Chondrocyte (in vitro differentiated cells): ENCODE measurements at regions not wholly inside any gene's neighbourhood (a gene's known extent, or its start where the extent isn't known, plus 50 kb on each side); places are given as distances from the start of the nearest gene placed in this dataset.
A peak's percentile ranks its signal among the peaks of the same experiment; 100 is the strongest.

Source experiments
- DNase-seq: peaks from one replicate; pipeline ENCODE4 v3.0.0; 2021; ENCODE audit warnings: mixed read lengths, low spot score
- H3K27ac Mint-ChIP-seq: one replicate; pipeline ENCODE4 v1.8.0; 2021; ENCODE audit warnings: mild to moderate bottlenecking, moderate library complexity, mixed read lengths; ENCODE audit not compliant: unreplicated experiment
- H3K27me3 Mint-ChIP-seq: 2 replicates; pipeline ENCODE4 v1.8.0; 2021; ENCODE audit warnings: low read depth, mixed read lengths
- H3K36me3 Mint-ChIP-seq: 2 replicates; pipeline ENCODE4 v1.8.0; 2021; ENCODE audit warnings: low read depth, mixed read lengths
- H3K4me1 Mint-ChIP-seq: 2 replicates; pipeline ENCODE4 v1.8.0; 2021; ENCODE audit warnings: low read depth, mild to moderate bottlenecking, mixed read lengths
- H3K4me3 Mint-ChIP-seq: one replicate; pipeline ENCODE4 v1.8.0; 2021; ENCODE audit warnings: mild to moderate bottlenecking, moderate library complexity, mixed read lengths; ENCODE audit not compliant: unreplicated experiment
- H3K9me3 Mint-ChIP-seq: 2 replicates; pipeline ENCODE4 v1.8.0; 2021; ENCODE audit warnings: low read depth, mixed read lengths
- TF ChIP-seq, protein P1 (sequence below): fragments of 200-600 bp; sonication (generic); IDR thresholded peaks from 2 replicates; pipeline ENCODE4 v1.5.0; 2021; ENCODE audit warnings: antibody characterized with exemption, mild to moderate bottlenecking, moderate library complexity

DNA sequence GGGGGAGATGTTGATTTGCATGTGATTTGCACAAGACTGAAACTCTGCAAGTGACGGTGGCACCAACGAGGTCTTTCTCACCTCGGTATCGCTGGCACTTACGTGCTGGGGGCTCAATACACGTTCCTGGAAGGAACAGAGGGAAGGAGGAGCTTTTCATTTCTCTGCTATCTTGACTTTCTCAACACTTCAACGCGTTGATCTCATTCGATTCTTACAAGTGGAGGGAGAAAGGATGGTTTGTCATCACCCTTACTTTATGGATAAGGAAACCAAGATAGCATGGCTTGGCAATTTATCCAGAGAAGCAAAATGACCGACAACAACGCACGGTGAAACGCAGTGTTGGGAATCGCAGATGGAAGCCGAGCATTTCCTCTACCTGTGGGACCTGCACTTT, 87.3 kb upstream of the RFLNA start:
- no peaks in the 10 kb centered on the region for H3K4me1 Mint-ChIP-seq
- no peaks in the 10 kb centered on the region for H3K36me3 Mint-ChIP-seq
- H3K27ac Mint-ChIP-seq = no peak overlapping the region
- H3K27me3 Mint-ChIP-seq = peaks cover 10% of the 10 kb centered on the region
- DNase-seq = no peak
- H3K4me3 Mint-ChIP-seq = no peak overlapping the region
- H3K9me3 Mint-ChIP-seq = peaks cover 9% of the 10 kb centered on the region
- TF ChIP-seq, protein P1, sequence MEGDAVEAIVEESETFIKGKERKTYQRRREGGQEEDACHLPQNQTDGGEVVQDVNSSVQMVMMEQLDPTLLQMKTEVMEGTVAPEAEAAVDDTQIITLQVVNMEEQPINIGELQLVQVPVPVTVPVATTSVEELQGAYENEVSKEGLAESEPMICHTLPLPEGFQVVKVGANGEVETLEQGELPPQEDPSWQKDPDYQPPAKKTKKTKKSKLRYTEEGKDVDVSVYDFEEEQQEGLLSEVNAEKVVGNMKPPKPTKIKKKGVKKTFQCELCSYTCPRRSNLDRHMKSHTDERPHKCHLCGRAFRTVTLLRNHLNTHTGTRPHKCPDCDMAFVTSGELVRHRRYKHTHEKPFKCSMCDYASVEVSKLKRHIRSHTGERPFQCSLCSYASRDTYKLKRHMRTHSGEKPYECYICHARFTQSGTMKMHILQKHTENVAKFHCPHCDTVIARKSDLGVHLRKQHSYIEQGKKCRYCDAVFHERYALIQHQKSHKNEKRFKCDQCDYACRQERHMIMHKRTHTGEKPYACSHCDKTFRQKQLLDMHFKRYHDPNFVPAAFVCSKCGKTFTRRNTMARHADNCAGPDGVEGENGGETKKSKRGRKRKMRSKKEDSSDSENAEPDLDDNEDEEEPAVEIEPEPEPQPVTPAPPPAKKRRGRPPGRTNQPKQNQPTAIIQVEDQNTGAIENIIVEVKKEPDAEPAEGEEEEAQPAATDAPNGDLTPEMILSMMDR = no peak

DNA sequence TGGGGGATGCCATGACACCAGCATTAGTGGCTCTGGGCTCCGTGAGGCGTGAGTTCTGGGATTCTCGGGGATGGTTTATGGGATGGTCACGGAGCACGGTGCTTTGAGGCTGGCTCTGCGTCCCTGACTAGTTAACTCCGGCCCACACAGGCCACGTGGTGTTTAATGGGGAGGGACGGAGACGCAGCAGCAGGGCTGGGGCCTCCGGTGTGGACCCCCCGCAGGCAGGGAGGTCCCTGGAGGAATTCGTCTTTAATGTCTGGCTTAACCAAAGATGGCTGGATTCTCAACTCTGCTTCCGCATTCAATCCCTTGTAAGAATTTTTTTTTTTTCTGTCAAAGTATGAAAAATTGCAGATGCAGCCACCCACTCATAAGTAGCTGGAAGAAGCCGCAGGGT, 86.4 kb upstream of the RFLNA start:
- no peak overlapping the region for H3K27ac Mint-ChIP-seq
- H3K4me3 Mint-ChIP-seq = no peak overlapping the region
- H3K36me3 Mint-ChIP-seq = no peaks in the 10 kb centered on the region
- H3K9me3 Mint-ChIP-seq = peaks cover 12% of the 10 kb centered on the region
- peak; percentile 38 for DNase-seq
- H3K27me3 Mint-ChIP-seq = peaks cover 10% of the 10 kb centered on the region
- TF ChIP-seq, protein P1 = no peak
- no peaks in the 10 kb centered on the region for H3K4me1 Mint-ChIP-seq

DNA sequence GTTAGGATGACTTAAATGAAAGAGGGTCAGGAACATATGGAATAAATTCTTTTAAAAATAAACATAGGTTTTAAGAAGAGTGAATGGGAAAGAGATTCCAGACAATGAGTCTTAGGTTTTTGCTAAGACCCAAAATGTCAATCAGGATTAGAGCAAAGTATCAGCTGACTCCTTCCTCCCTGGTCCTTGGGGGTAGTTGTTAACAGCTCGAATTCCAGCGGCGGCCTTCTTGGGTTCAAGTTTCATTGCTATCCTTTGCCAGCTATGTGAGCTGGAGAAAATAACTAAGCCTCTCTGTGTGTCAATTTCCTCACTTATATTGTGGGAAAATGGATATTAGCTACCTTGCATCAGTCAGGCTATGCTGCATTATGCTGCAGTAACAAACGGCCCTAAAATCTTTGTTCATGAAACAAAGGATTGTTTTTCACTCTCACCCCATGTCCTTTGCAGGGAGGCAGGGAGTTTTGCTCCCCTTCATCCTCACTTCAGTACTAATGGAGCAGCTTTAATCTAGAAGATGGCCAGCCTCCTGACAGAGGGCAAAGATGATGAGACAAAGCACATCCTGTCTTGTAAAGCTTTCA, 83.8 kb upstream of the RFLNA start:
- Mint-ChIP-seq H3K36me3 (peaks cover 7% of the 10 kb centered on the region), H3K9me3 (peaks cover 15% of the 10 kb centered on the region), H3K27me3 (peaks cover 10% of the 10 kb centered on the region), H3K4me3 (no peak overlapping the region), H3K4me1 (no peaks in the 10 kb centered on the region), H3K27ac (no peak overlapping the region)
- DNase-seq = no peak
- TF ChIP-seq, protein P1 = no peak

DNA sequence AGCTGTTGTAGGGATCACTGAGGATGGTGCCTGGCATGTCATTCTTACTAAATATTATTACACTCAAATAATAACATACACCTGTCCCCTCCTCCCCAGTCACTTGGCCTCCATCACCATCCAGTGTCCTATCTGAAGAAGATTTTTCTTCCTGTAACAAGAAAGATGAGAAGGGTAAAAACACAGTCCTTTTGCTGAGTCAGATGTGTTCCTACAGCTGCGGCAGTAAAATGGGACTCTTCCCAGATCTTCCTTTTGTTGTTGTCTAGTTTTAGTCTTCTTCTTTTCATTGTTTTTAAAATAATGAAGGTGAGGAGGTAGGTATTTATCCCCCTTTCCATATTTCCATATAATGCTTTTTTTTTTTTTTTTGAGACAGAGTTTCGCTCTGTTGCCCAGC, 83.1 kb upstream of the RFLNA start:
- Mint-ChIP-seq H3K27me3 (peaks cover 10% of the 10 kb centered on the region), H3K4me1 (no peaks in the 10 kb centered on the region), H3K36me3 (peaks cover 7% of the 10 kb centered on the region), H3K27ac (no peak overlapping the region), H3K4me3 (no peak overlapping the region), H3K9me3 (peaks cover 15% of the 10 kb centered on the region)
- no peak for DNase-seq
- TF ChIP-seq, protein P1 = no peak

DNA sequence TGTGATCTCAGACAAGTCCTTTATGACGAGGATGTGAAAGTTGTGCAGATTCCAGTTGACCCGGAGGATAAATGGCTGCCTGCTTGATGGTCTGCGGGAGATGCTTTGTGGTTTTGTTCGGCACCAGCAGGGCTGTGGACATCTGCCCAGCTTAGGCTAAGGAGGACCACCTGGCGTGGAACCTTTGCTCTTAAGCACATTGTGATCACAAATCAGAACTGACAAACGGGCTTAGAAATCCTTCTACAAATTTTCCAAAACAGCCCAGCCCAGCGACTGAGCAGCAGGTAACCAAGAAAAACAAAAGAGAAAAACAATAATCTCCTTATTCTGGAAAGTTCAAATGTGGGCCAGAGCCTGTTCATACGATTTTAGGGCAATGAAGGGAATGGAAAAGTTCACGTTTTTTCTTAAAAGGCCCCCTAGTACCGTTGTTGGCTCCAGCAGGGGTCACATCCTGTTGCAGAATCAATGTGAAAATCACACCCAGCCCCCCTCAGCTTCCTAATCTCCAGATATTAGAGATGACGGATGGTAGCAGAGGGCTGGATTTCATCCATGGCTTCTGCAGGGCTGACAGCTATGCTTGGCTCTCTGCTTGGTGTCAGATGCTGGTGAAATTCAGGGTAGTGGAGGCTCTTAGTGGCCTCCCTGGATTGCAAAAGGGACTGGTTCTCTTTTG, 81.1 kb upstream of the RFLNA start:
- Mint-ChIP-seq H3K9me3 (peaks cover 15% of the 10 kb centered on the region), H3K27me3 (no peaks in the 10 kb centered on the region), H3K4me3 (no peak overlapping the region), H3K4me1 (peaks cover 11% of the 10 kb centered on the region), H3K27ac (no peak overlapping the region), H3K36me3 (peaks cover 7% of the 10 kb centered on the region)
- DNase-seq = no peak
- TF ChIP-seq, protein P1 = no peak
